ENCODE measurements at regions not wholly inside any gene's neighbourhood (a gene's known extent, or its start where the extent isn't known, plus 50 kb on each side); places are given as distances from the start of the nearest gene placed in this dataset.
A peak's percentile ranks its signal among the peaks of the same experiment; 100 is the strongest.

- Histone ChIP-seq H3K4me3 (ENCODE audit: control insufficient read depth in 2 of 3, extremely low read depth in 1 of 3, insufficient read depth in 2 of 3, low read depth in 1 of 3, low read length in 3 of 3) (no peak overlapping the region), H3K27ac (ENCODE audit: control insufficient read depth, insufficient read depth, low read length) (no peak overlapping the region), H4K20me1 (ENCODE audit: control insufficient read depth, extremely low read depth, insufficient read depth, low read length) (no peaks in the 10 kb centered on the region), H3K4me1 (ENCODE audit: control insufficient read depth, extremely low read depth, insufficient read depth, low read length) (no peaks in the 10 kb centered on the region), H3K9ac (ENCODE audit: control insufficient read depth, extremely low read depth, insufficient read depth, low read length) (no peak overlapping the region), H3K9me3 (ENCODE audit: control insufficient read depth, low read depth, low read length) (no peaks in the 10 kb centered on the region), H3K36me3 (ENCODE audit: control insufficient read depth in 2 of 2, extremely low read depth in 1 of 2, insufficient read depth in 2 of 2, low read length in 2 of 2) (no peaks in the 10 kb centered on the region), H3K4me2 (ENCODE audit: control insufficient read depth, extremely low read depth, insufficient read depth, low read depth, low read length) (no peak overlapping the region), H3K9me1 (ENCODE audit: control insufficient read depth, extremely low read depth, insufficient read depth, low read length) (no peaks in the 10 kb centered on the region), H2AFZ (ENCODE audit: control insufficient read depth, low read length) (no peak overlapping the region), H3K27me3 (ENCODE audit: control insufficient read depth, extremely low read depth, insufficient read depth, low read length) (peaks cover 3% of the 10 kb centered on the region), H3K79me2 (ENCODE audit: control insufficient read depth, insufficient read depth, low read length) (no peaks in the 10 kb centered on the region)
- dilution Hi-C loops (cut with MboI; ENCODE audit: extremely low pct_ligation_motif_present, low sequenced_read_pairs), result no loop called here
- DNase-seq (ENCODE audit: low read depth, low spot score), result no peak
- FAIRE-seq, result no peak
- no peak for TF ChIP-seq CTCF (optimal IDR thresholded peaks at IDR 0.05 in 1 of 3, IDR thresholded peaks at IDR 0.05 in 1 of 3, conservative IDR thresholded peaks at IDR 0.05 in 1 of 3; ENCODE audit: extremely low read depth in 1 of 3, insufficient read depth in 2 of 3, low read length in 3 of 3)
- no peak for TF ChIP-seq EZH2 (IDR thresholded peaks at IDR 0.05; ENCODE audit: low read length)
Observed at GRCh38 chr9:126556560-126557250, 57.0 kb upstream of the LMX1B start.

- no peak overlapping the region for H3K4me3 ChIP-seq (ENCODE audit: control insufficient read depth in 2 of 3, extremely low read depth in 1 of 3, insufficient read depth in 2 of 3, low read depth in 1 of 3, low read length in 3 of 3)
- H3K9me3 ChIP-seq (ENCODE audit: control insufficient read depth, low read depth, low read length), result no peaks in the 10 kb centered on the region
- H2AFZ ChIP-seq (ENCODE audit: control insufficient read depth, low read length), result no peak overlapping the region
- no peak overlapping the region for H3K27ac ChIP-seq (ENCODE audit: control insufficient read depth, insufficient read depth, low read length)
- H3K79me2 ChIP-seq (ENCODE audit: control insufficient read depth, insufficient read depth, low read length), result no peaks in the 10 kb centered on the region
- TF ChIP-seq CTCF (optimal IDR thresholded peaks at IDR 0.05 in 1 of 3, IDR thresholded peaks at IDR 0.05 in 1 of 3, conservative IDR thresholded peaks at IDR 0.05 in 1 of 3; ENCODE audit: extremely low read depth in 1 of 3, insufficient read depth in 2 of 3, low read length in 3 of 3) (peak; percentile 95 to 98 (median 97)), EZH2 (IDR thresholded peaks at IDR 0.05; ENCODE audit: low read length) (no peak)
- H3K9me1 ChIP-seq (ENCODE audit: control insufficient read depth, extremely low read depth, insufficient read depth, low read length), result no peaks in the 10 kb centered on the region
- no peaks in the 10 kb centered on the region for H4K20me1 ChIP-seq (ENCODE audit: control insufficient read depth, extremely low read depth, insufficient read depth, low read length)
- no peak overlapping the region for H3K4me2 ChIP-seq (ENCODE audit: control insufficient read depth, extremely low read depth, insufficient read depth, low read depth, low read length)
- peaks cover 11% of the 10 kb centered on the region for H3K27me3 ChIP-seq (ENCODE audit: control insufficient read depth, extremely low read depth, insufficient read depth, low read length)
- H3K36me3 ChIP-seq (ENCODE audit: control insufficient read depth in 2 of 2, extremely low read depth in 1 of 2, insufficient read depth in 2 of 2, low read length in 2 of 2), result no peaks in the 10 kb centered on the region
- dilution Hi-C loops (cut with MboI; ENCODE audit: extremely low pct_ligation_motif_present, low sequenced_read_pairs), result no loop called here
- FAIRE-seq (peak; percentile 67), DNase-seq (ENCODE audit: low read depth, low spot score) (no peak)
- no peak overlapping the region for H3K9ac ChIP-seq (ENCODE audit: control insufficient read depth, extremely low read depth, insufficient read depth, low read length)
- H3K4me1 ChIP-seq (ENCODE audit: control insufficient read depth, extremely low read depth, insufficient read depth, low read length), result no peaks in the 10 kb centered on the region
Observed at GRCh38 chr9:126558051-126558665, 55.6 kb upstream of the LMX1B start.
